OCI-LY3 (cell line): ENCODE measurements at regions not wholly inside any gene's neighbourhood (a gene's known extent, or its start where the extent isn't known, plus 50 kb on each side); places are given as distances from the start of the nearest gene placed in this dataset.

ENCODE experiments used
- EZH2phosphoT487 ChIP-seq: fragments of 200-600 bp; shearing (Covaris generic); IDR thresholded peaks from 2 replicates; pipeline ENCODE4 v1.6.1; 2018; ENCODE audit warnings: antibody characterized with exemption, mixed run types, low read depth
- TF ChIP-seq, protein P1 (sequence below): fragments of 200-600, 300-600 bp; sonication (generic); IDR thresholded peaks from 2 replicates; pipeline ENCODE4 v1.5.1; 2014; ENCODE audit warnings: antibody characterized with exemption, low read length, low read depth

DNA sequence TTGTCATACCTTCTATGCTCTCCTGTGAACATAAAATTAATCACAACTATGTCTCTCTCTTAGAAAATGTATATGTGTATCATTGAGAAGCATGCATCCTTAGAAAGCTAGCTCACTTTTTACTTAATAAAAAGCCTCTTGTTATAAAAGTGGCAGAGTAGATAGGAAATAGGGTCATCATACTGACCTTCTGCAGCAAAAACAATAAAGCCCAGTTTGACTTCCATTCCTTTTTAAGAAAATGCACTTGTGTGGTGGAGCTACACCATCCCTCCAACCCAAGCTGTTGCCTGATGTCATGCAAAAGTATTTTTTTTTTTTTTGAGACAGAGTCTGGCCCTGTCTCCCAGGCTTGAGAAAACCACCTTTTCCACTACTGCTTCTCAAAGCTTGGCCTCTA, 393.3 kb downstream of the LIG4 start:
- TF ChIP-seq, protein P1, sequence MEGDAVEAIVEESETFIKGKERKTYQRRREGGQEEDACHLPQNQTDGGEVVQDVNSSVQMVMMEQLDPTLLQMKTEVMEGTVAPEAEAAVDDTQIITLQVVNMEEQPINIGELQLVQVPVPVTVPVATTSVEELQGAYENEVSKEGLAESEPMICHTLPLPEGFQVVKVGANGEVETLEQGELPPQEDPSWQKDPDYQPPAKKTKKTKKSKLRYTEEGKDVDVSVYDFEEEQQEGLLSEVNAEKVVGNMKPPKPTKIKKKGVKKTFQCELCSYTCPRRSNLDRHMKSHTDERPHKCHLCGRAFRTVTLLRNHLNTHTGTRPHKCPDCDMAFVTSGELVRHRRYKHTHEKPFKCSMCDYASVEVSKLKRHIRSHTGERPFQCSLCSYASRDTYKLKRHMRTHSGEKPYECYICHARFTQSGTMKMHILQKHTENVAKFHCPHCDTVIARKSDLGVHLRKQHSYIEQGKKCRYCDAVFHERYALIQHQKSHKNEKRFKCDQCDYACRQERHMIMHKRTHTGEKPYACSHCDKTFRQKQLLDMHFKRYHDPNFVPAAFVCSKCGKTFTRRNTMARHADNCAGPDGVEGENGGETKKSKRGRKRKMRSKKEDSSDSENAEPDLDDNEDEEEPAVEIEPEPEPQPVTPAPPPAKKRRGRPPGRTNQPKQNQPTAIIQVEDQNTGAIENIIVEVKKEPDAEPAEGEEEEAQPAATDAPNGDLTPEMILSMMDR, result no peak
- no peak for TF ChIP-seq EZH2phosphoT487
